WTC11 (cell line): ENCODE measurements at regions not wholly inside any gene's neighbourhood (a gene's known extent, or its start where the extent isn't known, plus 50 kb on each side); places are given as distances from the start of the nearest gene placed in this dataset.

ENCODE experiments used
- ATAC-seq: fragments of 200-7000 bp; cut with Tn5 transposase; 2 replicates; pipeline ENCODE4 v1.10.0; 2021; ENCODE audit warnings: mild to moderate bottlenecking, moderate library complexity
- CTCF ChIA-PET: fragments of 300-600 bp; sonication (Branson Sonifier 250); formaldehyde crosslinking; loops from one replicate; lab custom pipeline; 2021; ENCODE audit warnings: antibody characterized with exemption; lab: Charles Lee
- POLR2A ChIA-PET: fragments of 350-600 bp; sonication (Branson Sonifier 250); formaldehyde crosslinking; loops from one replicate; lab custom pipeline; 2021; ENCODE audit warnings: antibody characterized with exemption; lab: Charles Lee
- DNase-seq: peaks from one replicate; pipeline ENCODE4 v3.0.0; 2021; ENCODE audit warnings: low spot score
- H3K27ac Mint-ChIP-seq: 2 replicates; pipeline ENCODE4 v1.8.0; 2021; ENCODE audit warnings: mixed read lengths
- H3K27me3 Mint-ChIP-seq: 2 replicates; pipeline ENCODE4 v1.8.0; 2021; ENCODE audit warnings: low read depth, mild to moderate bottlenecking, moderate library complexity, mixed read lengths
- H3K36me3 Mint-ChIP-seq: 2 replicates; pipeline ENCODE4 v1.8.0; 2021; ENCODE audit warnings: mixed read lengths
- H3K4me1 Mint-ChIP-seq: 2 replicates; pipeline ENCODE4 v1.8.0; 2022; ENCODE audit warnings: mixed read lengths
- H3K4me3 Mint-ChIP-seq: 2 replicates; pipeline ENCODE4 v1.8.0; 2021; ENCODE audit warnings: mild to moderate bottlenecking, moderate library complexity, mixed read lengths
- H3K9me3 Mint-ChIP-seq: 2 replicates; pipeline ENCODE4 v1.8.0; 2021; ENCODE audit warnings: mixed read lengths
- ATF1 ChIP-seq: sonication (generic); formaldehyde crosslinking; IDR thresholded peaks from 2 replicates; pipeline ENCODE4 v1.8.1; 2023; ENCODE audit warnings: mild to moderate bottlenecking, moderate library complexity, missing genetic modification reagents
- ATF3 ChIP-seq: sonication (generic); formaldehyde crosslinking; conservative IDR thresholded peaks from 2 replicates; pipeline ENCODE4 v1.8.1; 2022; ENCODE audit warnings: mild to moderate bottlenecking, missing genetic modification reagents
- CDX4 ChIP-seq: fragments of 250-450 bp; sonication (Bioruptor Pico); IDR thresholded peaks from 2 replicates; pipeline ENCODE4 v1.9.0; 2021; ENCODE audit warnings: moderate library complexity, mild to moderate bottlenecking, inconsistent platforms, borderline replicate concordance
- CTCF ChIP-seq: fragments of 200-600 bp; IDR thresholded peaks from 2 replicates; pipeline ENCODE4 v1.8.0; 2022; ENCODE audit warnings: antibody characterized with exemption
- ETV6 ChIP-seq: sonication (generic); formaldehyde crosslinking; IDR thresholded peaks from 2 replicates; pipeline ENCODE4 v1.8.1; 2022; ENCODE audit warnings: mild to moderate bottlenecking, missing genetic modification reagents
- FOXP1 ChIP-seq: sonication (generic); formaldehyde crosslinking; IDR thresholded peaks from 2 replicates; pipeline ENCODE4 v1.8.0; 2022; ENCODE audit warnings: missing genetic modification reagents, mild to moderate bottlenecking, moderate library complexity, borderline replicate concordance
- PREB ChIP-seq: sonication (generic); formaldehyde crosslinking; IDR thresholded peaks from 2 replicates; pipeline ENCODE4 v1.8.1; 2022; ENCODE audit warnings: mild to moderate bottlenecking, missing genetic modification reagents, moderate library complexity, borderline replicate concordance
- SMAD4 ChIP-seq: sonication (generic); formaldehyde crosslinking; IDR thresholded peaks from 2 replicates; pipeline ENCODE4 v1.8.0; 2022; ENCODE audit warnings: mild to moderate bottlenecking, missing genetic modification reagents
- STAT6 ChIP-seq: sonication (generic); formaldehyde crosslinking; conservative IDR thresholded peaks from 2 replicates; pipeline ENCODE4 v1.8.1; 2023; ENCODE audit warnings: mild to moderate bottlenecking, low read depth, missing genetic modification reagents, moderate library complexity
- USF1 ChIP-seq: sonication (generic); formaldehyde crosslinking; IDR thresholded peaks from 2 replicates; pipeline ENCODE4 v1.8.0; 2022; ENCODE audit warnings: mild to moderate bottlenecking, missing genetic modification reagents
- ZMAT4 ChIP-seq: fragments of 250-450 bp; sonication (Bioruptor Pico); IDR thresholded peaks from 2 replicates; pipeline ENCODE4 v1.9.0; 2021; ENCODE audit warnings: mild to moderate bottlenecking
- ZNF671 ChIP-seq: fragments of 250-450 bp; sonication (Bioruptor Pico); IDR thresholded peaks from 2 replicates; pipeline ENCODE4 v1.8.0; 2021; ENCODE audit warnings: mild to moderate bottlenecking

- TF ChIP-seq CDX4 (CRISPR knock-in tag) = no peak
Observed at GRCh38 chr22:19626666-19627065, 87.6 kb upstream of the SEPTIN5 start (continued).

- no peaks in the 10 kb centered on the region for H3K9me3 Mint-ChIP-seq
- peaks cover 25% of the 10 kb centered on the region for H3K4me1 Mint-ChIP-seq
- H3K4me3 Mint-ChIP-seq = no peak overlapping the region
- no peak for DNase-seq
- POLR2A ChIA-PET = no interaction called here
- H3K36me3 Mint-ChIP-seq = no peaks in the 10 kb centered on the region
- H3K27me3 Mint-ChIP-seq = no peaks in the 10 kb centered on the region
- TF ChIP-seq ATF1 (no peak), SMAD4 (CRISPR knock-in tag) (no peak), ZMAT4 (CRISPR knock-in tag) (no peak), FOXP1 (CRISPR knock-in tag) (no peak), ATF3 (CRISPR knock-in tag) (no peak)
- TF ChIP-seq, all 79 proteins: peak for 0
- CTCF ChIA-PET = interaction anchor here (0.6 to 3.0 kb wide), 6 partner anchors 15 to 132 kb away, joined by 3 to 49 read pairs (median 14); partner anchors contain the start of gene CLDN5
- no peak overlapping the region for H3K27ac Mint-ChIP-seq
- no peak for ATAC-seq
Observed at GRCh38 chr22:19628038-19628776, 86.1 kb upstream of the SEPTIN5 start.

- no peaks in the 10 kb centered on the region for H3K27me3 Mint-ChIP-seq
- H3K4me1 Mint-ChIP-seq = peaks cover 24% of the 10 kb centered on the region
- no peaks in the 10 kb centered on the region for H3K9me3 Mint-ChIP-seq
- ATAC-seq (peak; percentile 21), DNase-seq (no peak)
- ChIA-PET CTCF (interaction anchor here (0.5 to 3.0 kb wide), 71 partner anchors 9 to 544 kb away, joined by 3 to 49 read pairs (median 5); partner anchors contain the start of genes C22orf39, CDC45, CLDN5 and CLTCL1), POLR2A (interaction anchor here (0.6 to 1.1 kb wide), 3 partner anchors 84 to 150 kb away, joined by 3 to 4 read pairs (median 3); partner anchors contain the start of gene CDC45)
- H3K36me3 Mint-ChIP-seq = no peaks in the 10 kb centered on the region
- H3K4me3 Mint-ChIP-seq = no peak overlapping the region
- no peak for TF ChIP-seq PREB (CRISPR knock-in tag)
- TF ChIP-seq USF1 (CRISPR knock-in tag) = peak; percentile 17; the same call in 1 of the 2 replicates
- TF ChIP-seq ZNF671 (CRISPR knock-in tag) = no peak
- no peak overlapping the region for H3K27ac Mint-ChIP-seq
Observed at GRCh38 chr22:19629331-19629719, 85.0 kb upstream of the SEPTIN5 start.

GRCh38 chr22:19629720-19630419 lies 84.4 kb upstream of the SEPTIN5 start:
- Mint-ChIP-seq H3K27me3 (no peaks in the 10 kb centered on the region), H3K9me3 (no peaks in the 10 kb centered on the region), H3K4me3 (no peak overlapping the region), H3K27ac (no peak overlapping the region; the same call in 1 of the 2 replicates), H3K36me3 (no peaks in the 10 kb centered on the region), H3K4me1 (peaks cover 24% of the 10 kb centered on the region)
- ChIA-PET CTCF (interaction anchor here (0.5 to 3.0 kb wide), 72 partner anchors 10 to 545 kb away, joined by 3 to 49 read pairs (median 5); partner anchors contain the start of genes C22orf39, CDC45, CLDN5 and CLTCL1), POLR2A (interaction anchor here (0.6 to 1.1 kb wide), 3 partner anchors 84 to 150 kb away, joined by 3 to 4 read pairs (median 3); partner anchors contain the start of gene CDC45)
- ATAC-seq (peak; percentile 79), DNase-seq (peak; percentile 92)
- no peak for TF ChIP-seq STAT6
- TF ChIP-seq CTCF = peak; percentile 79
- 0 out of 2 replicates have a peak, but pooled peaks have one; percentile 17 for TF ChIP-seq ETV6 (CRISPR knock-in tag)
